ENCODE measurements at regions not wholly inside any gene's neighbourhood (a gene's known extent, or its start where the extent isn't known, plus 50 kb on each side); places are given as distances from the start of the nearest gene placed in this dataset.

- Histone ChIP-seq H3K27ac (ENCODE audit: low read depth, low read length, poor library complexity, severe bottlenecking) (no peak overlapping the region), H3K4me3 (ENCODE audit: low read depth, low read length, poor library complexity, severe bottlenecking) (no peak overlapping the region), H3K36me3 (ENCODE audit: insufficient read depth, low read length) (no peaks in the 10 kb centered on the region), H3K4me2 (ENCODE audit: low read length) (no peak overlapping the region), H3K9me3 (ENCODE audit: low read length) (no peaks in the 10 kb centered on the region), H2AFZ (ENCODE audit: low read length) (no peak overlapping the region), H3K79me2 (ENCODE audit: insufficient read depth, low read depth, low read length) (no peaks in the 10 kb centered on the region), H3K9me2 (ENCODE audit: insufficient read depth, low read length) (no peaks in the 10 kb centered on the region), H4K20me1 (ENCODE audit: insufficient read depth, low read length) (no peaks in the 10 kb centered on the region), H3K4me1 (ENCODE audit: insufficient read depth, low read length, poor library complexity, severe bottlenecking) (no peaks in the 10 kb centered on the region)
- BruUV-seq (replicated peaks), result no TSS peak
- DNase-seq (ENCODE audit: low spot score), result no peak
- intact Hi-C loops (cut with micrococcal nuclease; ENCODE audit: unreplicated experiment), result no loop called here
- CTCF ChIA-PET (ENCODE audit: unreplicated experiment), result interaction anchor here (1.1 kb wide), 1 partner anchor 10 kb away, joined by 3 read pairs; no protein-coding TSS in a partner anchor
- POLR2A ChIA-PET, result interaction anchor here (0.8 kb wide), 1 partner anchor 15 kb away, joined by 4 read pairs; no protein-coding TSS in a partner anchor
- TF ChIP-seq EZH2phosphoT487 (IDR thresholded peaks at IDR 0.05; ENCODE audit: borderline replicate concordance, low read depth, low read length), result no peak
- no peak for TF ChIP-seq CTCF (conservative IDR thresholded peaks at IDR 0.05; ENCODE audit: low read length)
These were observed 334.7 kb downstream of the DIRAS2 start for GRCh38 chr9:90307891-90308290.

GRCh38 chr9:90308691-90309090 lies 333.9 kb downstream of the DIRAS2 start:
- H3K9me2 ChIP-seq (ENCODE audit: insufficient read depth, low read length), result no peaks in the 10 kb centered on the region
- no peak for TF ChIP-seq CTCF (conservative IDR thresholded peaks at IDR 0.05; ENCODE audit: low read length)
- no peak for TF ChIP-seq EZH2phosphoT487 (IDR thresholded peaks at IDR 0.05; ENCODE audit: borderline replicate concordance, low read depth, low read length)
- H3K9me3 ChIP-seq (ENCODE audit: low read length), result no peaks in the 10 kb centered on the region
- POLR2A ChIA-PET, result interaction anchor here (1.2 to 1.3 kb wide), 2 partner anchors 9 kb away, joined by 5 to 7 read pairs; no protein-coding TSS in a partner anchor
- no peak for DNase-seq (ENCODE audit: low spot score)
- CTCF ChIA-PET (ENCODE audit: unreplicated experiment), result no interaction called here
- intact Hi-C loops (cut with micrococcal nuclease; ENCODE audit: unreplicated experiment), result no loop called here
- H3K79me2 ChIP-seq (ENCODE audit: insufficient read depth, low read depth, low read length), result no peaks in the 10 kb centered on the region
- H3K4me1 ChIP-seq (ENCODE audit: insufficient read depth, low read length, poor library complexity, severe bottlenecking), result no peaks in the 10 kb centered on the region
- H3K4me3 ChIP-seq (ENCODE audit: low read depth, low read length, poor library complexity, severe bottlenecking), result no peak overlapping the region
- no peaks in the 10 kb centered on the region for H3K36me3 ChIP-seq (ENCODE audit: insufficient read depth, low read length)
- no peak overlapping the region for H2AFZ ChIP-seq (ENCODE audit: low read length)
- H3K4me2 ChIP-seq (ENCODE audit: low read length), result no peak overlapping the region
- H4K20me1 ChIP-seq (ENCODE audit: insufficient read depth, low read length), result no peaks in the 10 kb centered on the region
- H3K27ac ChIP-seq (ENCODE audit: low read depth, low read length, poor library complexity, severe bottlenecking), result no peak overlapping the region
- no TSS peak for BruUV-seq (replicated peaks)

GRCh38 chr9:90309809-90310520 lies 332.7 kb downstream of the DIRAS2 start:
- Histone ChIP-seq H4K20me1 (ENCODE audit: insufficient read depth, low read length) (no peaks in the 10 kb centered on the region), H2AFZ (ENCODE audit: low read length) (no peak overlapping the region), H3K27ac (ENCODE audit: low read depth, low read length, poor library complexity, severe bottlenecking) (no peak overlapping the region), H3K9me3 (ENCODE audit: low read length) (no peaks in the 10 kb centered on the region), H3K4me3 (ENCODE audit: low read depth, low read length, poor library complexity, severe bottlenecking) (no peak overlapping the region), H3K9me2 (ENCODE audit: insufficient read depth, low read length) (no peaks in the 10 kb centered on the region), H3K4me2 (ENCODE audit: low read length) (no peak overlapping the region), H3K36me3 (ENCODE audit: insufficient read depth, low read length) (no peaks in the 10 kb centered on the region), H3K4me1 (ENCODE audit: insufficient read depth, low read length, poor library complexity, severe bottlenecking) (no peaks in the 10 kb centered on the region), H3K79me2 (ENCODE audit: insufficient read depth, low read depth, low read length) (no peaks in the 10 kb centered on the region)
- intact Hi-C loops (cut with micrococcal nuclease; ENCODE audit: unreplicated experiment), result no loop called here
- ChIA-PET POLR2A (interaction anchor here (0.5 to 1.3 kb wide), 4 partner anchors 8 to 553 kb away, joined by 3 to 7 read pairs (median 4); no protein-coding TSS in a partner anchor), CTCF (ENCODE audit: unreplicated experiment) (no interaction called here)
- no peak for DNase-seq (ENCODE audit: low spot score)
- TF ChIP-seq EZH2phosphoT487 (IDR thresholded peaks at IDR 0.05; ENCODE audit: borderline replicate concordance, low read depth, low read length), result no peak
- TF ChIP-seq CTCF (conservative IDR thresholded peaks at IDR 0.05; ENCODE audit: low read length), result no peak
- BruUV-seq (replicated peaks), result no TSS peak

All from OCI-LY7 (cell line).